ENCODE measurements at regions not wholly inside any gene's neighbourhood (a gene's known extent, or its start where the extent isn't known, plus 50 kb on each side); places are given as distances from the start of the nearest gene placed in this dataset.
"Not testable (repeated sequence)": the region's sequence is repeated elsewhere in the genome, so short reads cannot be mapped to it uniquely, and the experiment has no call there.

DNA sequence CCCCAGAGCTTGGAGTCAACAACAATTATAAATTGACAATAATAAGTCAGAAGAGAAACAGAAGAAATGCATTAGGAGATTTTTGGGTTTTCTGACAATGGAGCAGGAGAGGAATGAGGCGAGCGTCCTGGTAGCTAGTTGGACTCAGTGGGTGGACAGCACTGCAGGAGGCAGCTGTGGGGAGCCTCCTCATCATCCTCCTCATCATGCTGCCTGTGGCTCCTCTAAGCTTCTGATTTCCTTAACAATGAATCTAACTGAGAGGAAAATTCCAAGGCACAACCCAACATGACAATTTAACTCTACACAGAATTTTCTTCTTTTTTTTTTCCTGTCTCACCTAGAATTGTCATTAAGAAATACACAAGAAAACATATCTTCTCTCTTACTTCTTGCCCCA lies 357.1 kb upstream of the NOCT start:
- DNase-seq: no peak

DNA sequence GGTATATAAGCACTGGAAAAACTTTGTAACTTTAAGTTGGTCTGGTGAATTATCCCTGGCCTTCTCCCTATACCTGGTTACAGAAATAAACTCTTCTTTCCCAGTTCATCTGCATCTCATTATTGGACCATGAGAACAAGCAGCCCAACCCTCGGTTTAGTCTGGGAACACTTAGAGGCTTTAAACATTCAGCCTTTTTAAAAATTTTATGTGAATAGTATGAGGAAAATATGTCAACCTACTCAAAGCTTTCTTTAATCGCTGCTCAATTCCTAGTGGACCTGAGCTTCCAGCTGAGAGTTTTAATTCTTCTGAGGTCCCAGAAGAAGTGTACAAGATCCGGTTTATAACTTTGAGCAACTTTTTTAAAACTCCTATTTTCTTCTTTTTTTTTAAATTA lies 358.6 kb upstream of the NOCT start:
- DNase-seq: no peak

DNA sequence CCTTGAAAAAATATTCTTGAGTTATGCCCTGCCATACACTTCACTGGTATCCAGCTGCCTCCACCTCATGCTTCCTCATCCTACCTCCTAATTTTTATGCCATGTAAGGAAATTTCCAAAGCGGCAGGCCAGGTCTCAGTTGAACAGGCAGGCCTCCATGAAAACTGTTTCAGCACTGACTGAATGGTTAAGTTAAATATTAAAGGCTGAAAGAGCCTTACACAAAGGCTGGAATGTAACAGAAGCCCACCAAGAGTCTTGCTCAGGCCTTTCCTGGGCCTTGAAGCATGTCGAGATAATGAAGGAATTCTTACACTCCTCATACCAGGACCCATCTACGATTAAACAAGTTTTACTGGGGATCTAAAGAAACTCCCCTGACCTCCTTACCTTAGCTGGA lies 359.6 kb upstream of the NOCT start:
- DNase-seq: no peak

DNA sequence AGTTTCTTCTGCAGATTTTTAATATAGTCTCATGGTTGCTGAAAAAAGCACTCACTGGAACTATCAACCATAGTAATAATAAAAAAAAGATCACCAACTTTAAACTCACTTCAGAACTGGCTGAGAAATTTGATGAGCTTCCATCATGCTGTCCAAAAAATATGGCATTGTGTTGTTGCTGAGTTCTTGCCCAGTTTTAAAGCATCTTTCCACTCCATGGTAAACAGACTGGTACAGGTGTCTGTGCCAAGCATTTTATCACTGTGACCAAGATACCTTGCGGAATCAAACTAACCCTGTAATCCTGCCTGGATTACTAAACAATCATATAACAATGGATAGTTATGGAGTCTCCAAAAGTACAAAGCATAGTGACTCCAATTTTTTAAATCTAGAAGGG lies 360.3 kb upstream of the NOCT start:
- DNase-seq: no peak

DNA sequence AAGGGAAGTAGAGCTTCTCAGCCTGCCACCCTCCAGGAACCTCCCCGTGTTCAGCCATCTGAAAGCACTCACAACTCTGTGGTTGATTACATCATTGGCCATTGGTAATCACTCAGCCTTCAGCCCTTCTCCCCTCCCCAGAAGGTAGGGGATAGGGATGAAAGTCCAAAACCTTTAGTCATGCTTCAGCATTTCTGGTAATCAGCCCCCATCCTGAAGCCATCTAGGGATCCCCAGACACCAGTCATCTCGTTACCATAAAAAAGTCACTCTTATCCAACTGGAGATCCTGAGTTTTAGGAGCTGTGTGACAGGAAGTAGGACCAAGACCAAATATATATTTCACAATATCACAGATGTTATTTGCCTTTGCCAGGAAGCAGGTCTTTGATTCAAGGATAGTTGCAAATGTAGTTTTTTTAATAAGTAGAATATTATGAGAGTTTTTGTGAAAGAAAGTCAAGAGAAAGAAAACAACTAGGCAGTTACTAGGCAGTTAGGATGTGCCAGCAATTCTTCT lies 364.6 kb upstream of the NOCT start:
- peak; percentile 94 for DNase-seq

DNA sequence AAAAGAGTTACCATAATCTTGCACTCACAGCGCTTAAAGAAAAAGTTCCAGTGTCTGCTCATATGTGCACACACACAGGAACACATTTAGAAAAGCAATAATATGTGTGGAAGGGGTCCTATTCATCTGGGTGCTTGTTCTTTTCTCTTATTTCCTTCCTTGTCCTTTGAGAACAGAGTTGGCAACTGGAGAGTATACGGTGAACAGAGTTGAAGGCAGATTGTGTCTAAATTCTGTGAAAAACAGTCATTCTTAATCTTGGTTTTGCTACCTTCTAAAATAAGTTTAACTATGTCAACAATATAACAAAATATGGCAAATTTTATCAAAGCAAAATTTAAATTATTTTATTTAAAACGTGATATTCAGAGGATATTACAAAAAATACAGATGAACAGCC lies 365.1 kb upstream of the NOCT start:
- no peak for DNase-seq

DNA sequence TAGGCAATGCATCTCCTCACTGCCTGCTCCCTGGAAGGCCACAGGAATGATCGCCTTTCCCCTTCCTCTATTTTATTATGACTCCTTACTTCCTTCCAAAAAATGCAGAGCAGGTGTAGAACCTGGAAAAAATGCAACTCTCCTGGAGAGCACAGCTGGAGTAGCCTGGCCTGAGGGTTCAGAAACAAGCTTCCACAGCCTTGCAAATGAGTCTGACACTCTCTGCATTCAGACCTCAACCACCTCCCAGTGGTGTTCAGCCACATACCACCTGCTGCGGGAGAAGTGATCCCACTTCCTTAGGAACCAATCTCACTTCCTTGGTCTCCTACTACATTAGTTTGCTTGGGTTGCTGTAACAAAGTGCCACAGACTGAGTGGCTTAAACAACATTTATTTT lies 368.1 kb upstream of the NOCT start:
- DNase-seq: no peak

DNA sequence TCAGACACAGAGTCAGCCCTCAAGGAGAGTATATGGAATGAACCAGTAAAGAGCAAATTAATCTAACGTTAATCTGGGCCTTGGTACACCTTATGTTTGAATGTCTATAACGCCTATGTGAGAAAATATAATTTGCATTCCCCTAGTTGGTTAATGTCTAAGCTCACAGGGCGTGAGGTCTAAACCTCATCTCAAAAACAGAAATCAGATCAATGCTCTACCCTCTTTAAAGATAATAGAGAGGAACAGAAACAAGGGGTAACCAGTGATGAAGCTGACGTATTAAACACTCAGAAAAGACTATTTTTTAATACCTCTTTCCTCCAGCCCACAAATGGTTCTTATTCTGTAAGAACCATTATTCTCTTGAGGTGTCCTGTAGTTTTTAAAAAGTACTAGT lies 369.2 kb upstream of the NOCT start:
- DNase-seq: no peak

DNA sequence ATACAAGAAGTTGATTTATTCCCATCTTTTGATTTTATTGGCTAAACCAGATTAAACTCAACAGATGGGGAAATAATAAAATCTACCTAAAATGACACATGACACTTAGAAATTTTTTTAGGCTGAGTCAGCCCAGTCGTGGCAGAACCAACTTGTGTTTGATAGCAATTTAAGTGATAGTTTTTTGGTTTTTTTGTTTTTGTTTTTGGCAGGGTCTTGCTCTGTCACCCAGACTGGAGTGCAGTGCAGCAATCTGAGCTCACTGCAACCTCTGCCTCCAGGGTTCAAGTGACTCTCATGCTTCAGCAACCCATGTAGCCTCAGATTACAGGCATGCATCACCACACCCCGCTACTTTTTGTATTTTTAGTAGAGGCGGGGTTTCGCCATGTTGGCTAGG lies 370.3 kb upstream of the NOCT start:
- DNase-seq: peak; percentile 43

DNA sequence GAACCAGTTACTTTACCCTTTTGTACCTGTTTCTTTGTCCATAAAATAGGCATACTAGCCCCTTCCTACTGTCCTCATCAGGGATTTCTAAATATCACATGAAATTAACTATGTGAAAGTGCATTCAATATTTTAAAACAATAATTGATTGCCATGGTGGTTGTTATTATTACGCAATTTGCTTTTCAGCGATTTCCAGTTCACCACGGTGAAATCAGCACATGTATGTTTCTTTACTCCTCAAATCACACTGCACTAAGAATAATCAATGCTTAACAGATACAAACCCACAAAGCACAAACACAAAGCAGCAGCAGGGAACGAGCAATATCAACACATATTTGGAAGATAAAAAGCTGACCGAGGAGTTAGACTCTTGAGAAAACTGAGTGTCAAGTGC lies 371.3 kb upstream of the NOCT start:
- no peak for DNase-seq

DNA sequence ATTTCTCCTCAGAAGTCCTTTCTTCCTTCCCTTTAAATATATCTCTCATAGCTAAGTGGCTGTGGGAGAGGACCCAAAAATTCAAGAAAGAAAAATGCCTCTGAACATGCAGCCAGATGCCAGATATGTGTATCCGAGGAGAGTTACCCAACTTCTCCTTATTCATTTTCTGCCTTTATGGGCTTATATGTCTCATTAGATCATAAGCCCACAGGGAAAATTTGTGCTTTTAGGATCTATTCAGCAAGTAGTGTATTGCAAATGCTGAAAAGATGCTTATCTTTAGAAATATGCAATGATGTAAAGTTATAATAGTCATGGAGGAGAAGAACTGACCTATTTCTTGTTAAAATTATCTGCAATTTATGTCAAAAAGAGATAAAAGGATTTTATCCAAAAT lies 371.8 kb upstream of the NOCT start:
- DNase-seq: no peak

DNA sequence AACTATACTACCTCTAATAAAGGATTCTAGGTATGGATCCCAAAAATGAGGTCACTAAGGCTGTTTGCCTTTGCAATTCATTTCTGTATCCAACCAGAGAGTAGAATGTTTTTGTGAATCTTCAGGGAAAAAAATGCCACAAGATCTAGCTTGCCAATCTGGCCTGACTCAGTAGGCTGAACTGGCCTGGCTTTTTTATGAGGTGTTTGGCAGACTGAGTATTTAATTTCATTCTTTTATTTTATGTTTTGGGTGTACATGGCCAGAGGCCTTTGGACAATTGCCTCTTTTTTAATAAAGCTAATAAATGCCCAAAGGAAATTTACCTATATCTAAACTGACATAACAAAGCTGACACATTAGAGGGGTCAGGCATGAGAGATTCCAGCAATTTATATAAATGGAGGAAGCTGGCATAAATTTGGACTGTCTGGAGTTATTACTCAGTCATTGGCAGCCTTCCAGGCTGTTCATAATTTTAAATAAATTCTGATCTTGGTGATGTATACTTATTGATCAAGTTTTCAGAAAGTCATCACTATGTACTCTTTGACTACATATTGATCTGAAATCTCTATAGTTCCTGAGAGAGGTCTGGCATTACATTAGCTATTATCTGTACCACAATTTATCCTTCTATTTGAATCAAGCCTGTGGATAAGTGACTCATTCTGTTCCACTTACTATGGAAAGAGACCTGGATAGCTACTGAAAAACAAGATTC lies 376.4 kb upstream of the NOCT start:
- peak; percentile 40 for DNase-seq

DNA sequence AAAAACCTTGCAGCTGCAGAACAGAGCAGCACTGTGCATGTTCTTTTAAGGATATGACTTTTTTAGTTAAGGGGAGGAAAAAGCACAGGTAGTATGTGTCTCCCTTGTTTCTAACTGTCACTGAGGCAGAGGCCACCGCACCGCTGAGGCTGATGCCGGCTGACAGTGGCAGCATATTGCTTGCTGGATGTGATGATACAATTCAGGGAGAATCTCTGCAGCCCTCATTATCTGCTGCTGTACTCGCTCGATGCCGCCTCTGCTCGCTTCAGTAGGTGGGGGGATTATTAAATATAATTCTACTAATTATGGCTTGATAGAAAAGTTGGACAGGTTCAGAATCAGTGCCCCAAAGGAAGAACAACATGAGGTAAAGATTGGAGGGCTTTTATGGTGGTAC lies 378.8 kb upstream of the NOCT start:
- DNase-seq: no peak

DNA sequence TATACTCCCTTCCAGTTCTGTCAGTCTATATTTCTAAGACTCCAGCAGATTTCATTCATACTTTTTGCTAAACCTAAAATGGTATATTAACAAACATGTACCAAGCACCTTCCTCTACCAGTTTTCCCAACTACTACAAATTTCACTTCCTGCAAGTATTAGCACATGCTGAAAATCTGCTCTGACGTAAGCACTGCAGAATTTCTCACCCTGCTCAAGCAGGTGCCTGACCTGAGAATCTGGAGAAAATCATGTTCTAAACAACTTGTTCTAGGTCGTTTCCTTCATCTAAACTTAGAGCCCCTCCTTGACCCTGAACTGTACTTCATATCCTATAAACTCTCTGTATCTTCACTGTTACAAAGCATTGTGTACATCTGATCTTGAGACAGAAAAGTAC lies 380.7 kb upstream of the NOCT start:
- no peak for DNase-seq

DNA sequence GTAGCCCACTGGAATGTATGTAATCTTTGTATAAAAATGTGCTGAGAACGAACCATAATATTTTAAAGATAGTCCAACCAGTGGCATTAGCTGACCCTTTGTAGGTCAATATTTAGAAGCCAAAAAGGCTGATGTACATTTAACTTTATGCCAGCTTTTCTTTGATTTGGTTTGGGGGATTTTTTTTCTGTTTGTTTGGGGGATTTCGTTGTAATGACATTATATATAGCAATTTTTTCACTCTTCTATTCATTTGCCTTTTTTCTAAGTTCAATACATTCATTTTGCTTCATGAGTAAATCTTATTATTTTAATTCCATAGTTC lies 382.0 kb upstream of the NOCT start:
- no peak for DNase-seq

DNA sequence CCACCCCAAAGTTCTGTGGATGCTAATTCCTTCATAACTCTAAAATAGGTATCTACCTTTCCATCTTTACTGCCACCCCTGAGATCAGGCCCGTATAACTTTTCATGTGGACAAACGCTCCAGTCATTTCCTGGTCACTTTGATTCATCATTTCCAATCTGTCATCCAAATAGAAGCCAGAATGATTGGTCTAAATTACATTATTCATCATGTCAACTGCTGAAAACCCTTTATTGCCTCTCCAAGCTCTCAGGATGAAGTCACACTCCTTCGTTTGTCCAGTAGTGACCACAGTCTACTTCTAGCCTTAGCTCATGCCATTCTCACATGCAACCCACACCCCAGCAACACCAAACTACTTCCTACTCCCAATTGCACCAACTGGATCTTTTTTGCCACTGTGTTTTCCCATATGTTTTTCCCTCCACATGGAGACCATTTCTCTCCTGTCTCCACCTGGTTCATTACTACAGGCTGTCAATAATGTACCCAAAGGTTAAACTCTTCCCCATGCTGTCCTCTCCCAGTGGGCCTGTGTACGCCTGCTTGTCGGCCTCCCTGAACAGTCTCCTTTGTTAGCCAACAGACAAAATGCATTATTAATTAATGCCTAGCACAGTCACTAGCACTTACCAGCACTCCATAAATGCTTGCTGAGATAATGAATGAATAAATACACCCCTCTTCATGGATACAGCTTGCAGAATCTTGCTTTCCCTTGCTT lies 382.6 kb upstream of the NOCT start:
- DNase-seq: peak; percentile 42

DNA sequence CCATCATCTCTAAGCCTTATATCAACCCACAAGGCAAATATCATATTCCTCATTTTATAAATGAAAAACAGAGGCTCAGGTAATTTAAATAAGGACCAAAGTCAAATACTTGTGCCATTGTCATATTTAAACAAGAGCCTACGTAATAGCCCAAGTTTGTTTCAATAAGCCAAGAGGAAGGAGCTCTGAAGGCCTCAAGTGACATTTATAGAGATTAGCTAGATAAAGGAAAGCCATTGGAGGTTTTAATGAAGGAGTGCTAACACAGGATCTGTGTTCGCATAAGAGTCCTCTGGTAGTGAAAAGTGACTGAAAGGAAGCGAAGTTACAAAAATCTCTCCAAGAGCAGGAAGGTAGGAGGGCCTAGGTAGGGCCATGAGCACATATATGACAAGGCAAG lies 384.9 kb upstream of the NOCT start:
- DNase-seq: no peak

DNA sequence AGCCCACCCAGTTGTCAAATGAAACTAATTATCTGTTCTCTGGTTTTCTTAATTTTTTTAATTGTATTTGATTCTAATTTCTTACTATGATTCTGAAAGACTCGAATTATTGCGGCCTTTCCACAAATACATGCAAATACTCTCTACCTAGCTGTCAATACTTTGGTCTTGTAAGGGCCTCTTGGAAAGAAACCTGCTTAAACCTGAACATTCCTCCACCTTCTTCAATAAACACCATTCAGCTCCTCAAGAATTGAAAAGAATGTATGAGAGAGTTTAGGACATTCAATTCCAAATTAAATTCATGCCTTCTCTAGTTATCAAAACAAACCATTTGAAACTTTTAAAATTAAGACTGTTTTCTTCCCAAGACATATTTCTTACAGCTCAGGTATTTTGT lies 385.9 kb upstream of the NOCT start:
- DNase-seq: no peak

DNA sequence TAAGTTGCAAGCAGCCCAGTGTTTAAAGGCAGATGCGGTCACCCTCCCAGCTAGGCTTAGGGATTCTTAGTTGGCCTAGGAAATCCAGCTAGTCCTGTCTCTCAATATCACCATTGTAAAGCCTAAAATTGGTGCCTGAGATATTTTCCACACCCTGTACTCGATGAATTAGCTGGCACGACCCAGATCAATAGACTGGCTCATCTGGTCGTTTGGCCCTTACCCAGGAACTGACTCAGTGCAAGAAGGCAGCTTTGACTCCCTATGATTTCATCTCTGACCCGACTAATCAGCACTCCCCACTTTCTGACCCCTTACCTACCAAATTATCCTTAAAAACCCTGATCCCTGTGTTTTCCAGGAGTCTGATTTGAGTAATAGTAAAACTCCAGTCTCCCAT lies 384.9 kb upstream of the SLC7A11 start:
- DNase-seq: no peak

DNA sequence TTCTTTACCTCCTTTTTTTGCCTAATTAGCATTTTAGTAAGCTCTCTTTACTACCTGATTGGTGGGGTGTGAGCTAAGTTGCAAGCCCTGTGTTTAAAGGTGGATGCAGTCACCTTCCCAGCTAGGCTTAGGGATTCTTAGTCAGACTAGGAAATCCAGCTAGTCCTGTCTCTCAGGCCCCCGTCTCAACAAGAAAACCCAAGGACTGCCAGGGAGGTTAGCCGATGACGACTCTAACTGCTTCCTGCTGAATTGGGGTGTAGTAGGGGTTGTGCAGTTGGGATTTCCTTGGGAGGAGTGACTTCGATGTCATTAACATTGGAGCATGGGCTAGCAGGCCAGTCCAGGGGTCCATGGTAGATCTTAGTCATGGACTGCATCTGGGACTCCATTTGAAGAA lies 380.2 kb upstream of the SLC7A11 start:
- DNase-seq: not testable (repeated sequence)

DNA sequence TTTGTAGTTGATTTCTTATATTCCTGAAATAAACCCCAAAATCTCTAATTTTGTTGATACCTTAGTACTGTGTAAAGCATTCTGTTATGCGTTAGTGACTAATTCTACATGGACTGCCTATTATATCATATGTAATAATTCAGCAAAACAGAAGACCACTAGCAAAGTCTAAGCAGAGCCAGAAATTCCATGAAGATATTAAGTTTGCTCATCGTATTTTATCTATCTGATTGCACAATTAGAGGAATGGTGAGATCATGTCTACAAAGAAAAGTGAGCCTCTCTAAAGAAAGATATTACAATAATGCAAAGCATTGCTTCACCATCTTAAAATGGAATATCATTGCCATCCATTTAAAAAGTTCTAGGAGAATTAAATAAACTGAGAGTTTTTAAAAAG lies 374.6 kb upstream of the SLC7A11 start:
- peak; percentile 34 for DNase-seq

DNA sequence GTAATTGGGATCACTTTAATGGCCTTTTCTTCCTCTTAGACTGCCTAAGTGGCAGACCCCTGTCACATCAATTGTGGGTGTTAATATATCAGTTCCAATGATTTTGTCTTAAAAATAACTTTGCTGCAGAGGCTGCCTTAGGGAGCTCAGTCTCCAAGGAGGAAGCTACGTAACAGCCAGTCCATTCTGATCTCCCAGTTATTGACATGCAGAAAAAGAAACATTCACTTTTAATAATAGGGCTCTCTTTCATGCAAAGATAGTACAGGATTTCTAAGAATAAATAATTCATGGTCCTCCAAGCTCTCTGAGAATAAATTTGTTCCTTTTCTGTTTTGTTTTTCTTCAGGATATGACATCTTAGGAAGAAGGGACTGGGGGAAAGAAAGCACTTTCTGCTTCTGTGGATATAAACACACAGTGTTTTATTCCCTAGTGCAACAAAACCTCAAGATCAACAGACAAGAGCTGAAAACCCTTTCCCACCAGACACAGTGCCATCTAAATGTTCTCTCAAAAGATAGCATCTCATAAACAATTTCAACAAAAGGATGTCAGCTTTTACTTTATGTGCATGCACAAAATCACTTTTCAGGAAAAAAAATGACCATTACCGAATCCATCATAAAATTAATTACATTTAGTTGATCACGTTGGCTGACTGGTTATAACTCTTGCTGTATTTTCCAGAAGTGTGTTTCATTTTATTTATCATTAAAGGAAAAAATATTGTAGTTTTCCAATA lies 372.4 kb upstream of the SLC7A11 start:
- DNase-seq: no peak

DNA sequence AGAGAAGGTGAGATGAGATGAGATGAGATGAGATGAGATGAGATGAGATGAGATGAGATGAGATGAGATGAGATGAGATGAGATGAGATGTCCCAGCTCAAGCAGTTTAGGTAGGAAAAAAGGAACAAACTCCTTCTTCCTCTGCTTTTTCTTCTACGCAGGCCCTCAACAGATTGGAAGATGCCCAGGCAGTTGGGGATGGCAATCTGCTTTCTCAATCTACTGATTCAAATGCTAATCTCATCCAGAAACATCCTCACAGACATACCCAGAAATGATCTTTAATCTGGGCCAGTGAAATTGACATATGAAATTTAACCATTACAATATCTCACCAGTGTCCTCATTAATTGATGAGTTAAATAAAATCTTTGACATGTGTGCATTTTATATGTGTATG lies 370.3 kb upstream of the SLC7A11 start:
- DNase-seq: no peak

DNA sequence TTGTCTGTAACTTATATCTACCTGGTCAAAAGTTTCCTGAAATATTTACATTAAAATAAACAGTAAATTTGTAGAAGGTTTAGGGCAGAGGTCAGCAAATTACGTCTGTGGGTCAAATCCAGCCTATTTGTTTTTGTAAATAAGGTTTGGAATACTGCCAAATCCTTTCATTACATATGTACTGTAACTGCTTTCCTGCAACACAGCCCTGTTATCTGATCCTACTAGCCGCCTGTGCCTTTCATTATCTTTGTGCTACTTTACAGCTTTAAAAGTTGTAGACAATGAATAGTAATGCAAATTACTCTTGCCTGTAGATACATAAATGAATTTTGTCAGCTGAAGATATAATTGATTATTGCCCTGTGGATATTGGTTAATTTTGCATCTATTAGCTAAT lies 369.6 kb upstream of the SLC7A11 start:
- no peak for DNase-seq
